ENCODE measurements at regions not wholly inside any gene's neighbourhood (a gene's known extent, or its start where the extent isn't known, plus 50 kb on each side); places are given as distances from the start of the nearest gene placed in this dataset.

DNA sequence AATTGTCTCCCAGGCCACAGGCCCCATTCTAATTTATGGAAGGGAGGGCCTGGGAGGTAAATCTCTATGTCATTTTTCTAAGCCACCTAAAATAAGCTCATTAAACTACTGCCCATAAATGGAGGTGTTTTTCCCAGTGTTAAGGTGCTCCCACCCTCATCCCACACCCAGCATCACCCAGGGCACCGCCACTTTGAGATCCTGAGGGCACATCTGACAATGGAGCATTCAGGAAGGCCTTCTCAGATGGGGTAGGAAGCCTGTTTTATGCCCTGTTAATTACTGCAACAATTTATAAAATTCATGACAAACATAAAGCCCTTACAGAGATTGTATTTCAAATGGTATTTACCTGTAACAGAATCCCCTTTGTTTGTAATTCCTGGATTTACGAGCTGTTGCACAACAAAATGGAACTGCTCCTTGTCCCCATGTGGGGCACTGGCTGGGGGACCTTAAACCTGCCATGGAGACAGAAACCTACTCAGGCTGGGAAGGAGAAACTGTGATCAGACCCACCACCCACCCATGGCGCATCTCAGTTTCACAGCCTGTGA lies 319.5 kb upstream of the USP24 start:
- Histone ChIP-seq H3K4me3 (ENCODE audit: low read depth, low read length) (no peak overlapping the region), H3K9me3 (ENCODE audit: control insufficient read depth, insufficient read depth, low read length) (no peaks in the 10 kb centered on the region), H3K27me3 (ENCODE audit: control insufficient read depth, insufficient read depth, low read length) (no peaks in the 10 kb centered on the region), H3K27ac (ENCODE audit: low read depth, low read length) (no peak overlapping the region)
- no peak for TF ChIP-seq CTCF (IDR thresholded peaks at IDR 0.05; ENCODE audit: low read depth, low read length)
- POLR2A ChIA-PET = no interaction called here
- CTCF ChIA-PET = no interaction called here
- DNase-seq (ENCODE audit: low read depth, low spot score) = no peak

GRCh38 chr1:55531644-55532043 lies 316.5 kb upstream of the USP24 start:
- Histone ChIP-seq H3K9me3 (ENCODE audit: control insufficient read depth, insufficient read depth, low read length) (no peaks in the 10 kb centered on the region), H3K4me3 (ENCODE audit: low read depth, low read length) (no peak overlapping the region), H3K27ac (ENCODE audit: low read depth, low read length) (no peak overlapping the region), H3K27me3 (ENCODE audit: control insufficient read depth, insufficient read depth, low read length) (no peaks in the 10 kb centered on the region)
- DNase-seq (ENCODE audit: low read depth, low spot score) = no peak
- POLR2A ChIA-PET = no interaction called here
- TF ChIP-seq CTCF (IDR thresholded peaks at IDR 0.05; ENCODE audit: low read depth, low read length) = no peak
- CTCF ChIA-PET = no interaction called here

- Histone ChIP-seq H3K27ac (ENCODE audit: low read depth, low read length) (no peak overlapping the region), H3K27me3 (ENCODE audit: control insufficient read depth, insufficient read depth, low read length) (no peaks in the 10 kb centered on the region), H3K4me3 (ENCODE audit: low read depth, low read length) (no peak overlapping the region), H3K9me3 (ENCODE audit: control insufficient read depth, insufficient read depth, low read length) (no peaks in the 10 kb centered on the region)
- ChIA-PET CTCF (no interaction called here), POLR2A (no interaction called here)
- no peak for TF ChIP-seq CTCF (IDR thresholded peaks at IDR 0.05; ENCODE audit: low read depth, low read length)
- DNase-seq (ENCODE audit: low read depth, low spot score) = no peak
Measured at GRCh38 chr1:55530749-55531478, 315.8 kb upstream of the USP24 start.

DNA sequence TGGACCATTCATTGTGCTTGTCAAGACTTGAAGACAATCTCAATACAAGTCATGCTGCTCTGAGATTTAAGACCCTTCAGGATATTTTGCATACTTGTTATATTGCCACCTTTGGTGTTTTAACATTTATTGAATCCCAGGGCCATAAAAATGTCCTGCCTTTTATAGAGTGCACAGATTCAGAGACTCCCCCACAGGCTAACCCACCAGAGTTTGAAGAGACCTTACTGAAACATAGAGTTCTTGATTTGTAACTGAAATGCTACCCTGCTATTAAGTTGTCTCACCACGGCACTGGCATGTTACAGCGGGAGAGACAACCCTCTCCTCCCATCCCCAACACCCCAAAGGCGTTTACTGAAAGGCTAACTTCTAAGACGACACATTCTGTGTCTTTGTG lies 313.9 kb upstream of the USP24 start:
- no peaks in the 10 kb centered on the region for H3K9me3 ChIP-seq (ENCODE audit: control insufficient read depth, insufficient read depth, low read length)
- DNase-seq (ENCODE audit: low read depth, low spot score) = no peak
- CTCF ChIA-PET = no interaction called here
- H3K27me3 ChIP-seq (ENCODE audit: control insufficient read depth, insufficient read depth, low read length) = no peaks in the 10 kb centered on the region
- H3K4me3 ChIP-seq (ENCODE audit: low read depth, low read length) = no peak overlapping the region
- POLR2A ChIA-PET = no interaction called here
- no peak overlapping the region for H3K27ac ChIP-seq (ENCODE audit: low read depth, low read length)
- TF ChIP-seq CTCF (IDR thresholded peaks at IDR 0.05; ENCODE audit: low read depth, low read length) = no peak

- no peaks in the 10 kb centered on the region for H3K27me3 ChIP-seq (ENCODE audit: control insufficient read depth, insufficient read depth, low read length)
- no peak overlapping the region for H3K4me3 ChIP-seq (ENCODE audit: low read depth, low read length)
- ChIA-PET CTCF (no interaction called here), POLR2A (no interaction called here)
- DNase-seq (ENCODE audit: low read depth, low spot score) = no peak
- no peak overlapping the region for H3K27ac ChIP-seq (ENCODE audit: low read depth, low read length)
- no peaks in the 10 kb centered on the region for H3K9me3 ChIP-seq (ENCODE audit: control insufficient read depth, insufficient read depth, low read length)
- TF ChIP-seq CTCF (IDR thresholded peaks at IDR 0.05; ENCODE audit: low read depth, low read length) = no peak
Measured at GRCh38 chr1:55527831-55528230, 312.7 kb upstream of the USP24 start.
